ENCODE measurements at regions not wholly inside any gene's neighbourhood (a gene's known extent, or its start where the extent isn't known, plus 50 kb on each side); places are given as distances from the start of the nearest gene placed in this dataset.

- TF ChIP-seq YY1 (IDR thresholded peaks at IDR 0.05; ENCODE audit: low read depth) (no peak), RAD21 (IDR thresholded peaks at IDR 0.05; ENCODE audit: low read depth) (no peak), TCF12 (IDR thresholded peaks at IDR 0.05; ENCODE audit: low read depth) (no peak), USF1 (IDR thresholded peaks at IDR 0.05) (no peak), EP300 (IDR thresholded peaks at IDR 0.05; ENCODE audit: borderline replicate concordance) (no peak), FOXM1 (IDR thresholded peaks at IDR 0.05; ENCODE audit: borderline replicate concordance, low read depth) (no peak), TAF1 (IDR thresholded peaks at IDR 0.05; ENCODE audit: low read depth) (no peak), REST (IDR thresholded peaks at IDR 0.05; ENCODE audit: low read depth) (no peak), TEAD4 (IDR thresholded peaks at IDR 0.05) (no peak), ZBTB7A (IDR thresholded peaks at IDR 0.05; ENCODE audit: low read depth) (no peak)
- TF ChIP-seq, protein P1, sequence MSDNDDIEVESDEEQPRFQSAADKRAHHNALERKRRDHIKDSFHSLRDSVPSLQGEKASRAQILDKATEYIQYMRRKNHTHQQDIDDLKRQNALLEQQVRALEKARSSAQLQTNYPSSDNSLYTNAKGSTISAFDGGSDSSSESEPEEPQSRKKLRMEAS (IDR thresholded peaks at IDR 0.05), result no peak
Observed at GRCh38 chr1:177857285-177857684, 112.6 kb downstream of the SEC16B start.
